ENCODE measurements at regions not wholly inside any gene's neighbourhood (a gene's known extent, or its start where the extent isn't known, plus 50 kb on each side); places are given as distances from the start of the nearest gene placed in this dataset.
A peak's percentile ranks its signal among the peaks of the same experiment; 100 is the strongest.

DNA sequence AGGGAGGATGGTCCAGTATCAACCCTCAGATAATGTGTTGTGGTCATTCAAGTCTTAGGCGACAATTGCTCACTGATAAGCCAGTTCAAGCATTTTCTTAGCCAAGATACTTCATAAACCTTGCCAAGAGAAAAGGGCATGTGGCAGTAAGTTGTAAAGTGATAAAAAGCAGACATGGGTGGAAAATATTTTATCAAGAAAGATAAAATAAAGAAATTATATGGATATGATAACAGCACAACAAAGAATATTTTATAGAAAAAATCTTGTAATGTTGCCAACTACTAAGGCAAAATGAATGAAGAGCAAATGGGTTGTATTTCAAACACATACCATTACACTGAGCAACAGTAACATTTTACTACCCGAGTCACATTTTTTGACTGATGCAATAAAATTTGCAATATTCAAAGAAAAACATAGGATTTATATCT, 217.4 kb upstream of the PITX2 start:
- no peak for TF ChIP-seq CTCF (IDR thresholded peaks at IDR 0.05; ENCODE audit: unreplicated experiment in 3 of 3)
- Mint-ChIP-seq H3K27me3 (ENCODE audit: low read depth) (no peaks in the 10 kb centered on the region), H3K27ac (peak overlapping the region in 1 of 3 experiments; percentile 26), H3K9me3 (no peaks in the 10 kb centered on the region), H3K36me3 (ENCODE audit: low read depth) (no peaks in the 10 kb centered on the region), H3K4me1 (peaks cover 10% of the 10 kb centered on the region), H3K4me3 (no peak overlapping the region)

DNA sequence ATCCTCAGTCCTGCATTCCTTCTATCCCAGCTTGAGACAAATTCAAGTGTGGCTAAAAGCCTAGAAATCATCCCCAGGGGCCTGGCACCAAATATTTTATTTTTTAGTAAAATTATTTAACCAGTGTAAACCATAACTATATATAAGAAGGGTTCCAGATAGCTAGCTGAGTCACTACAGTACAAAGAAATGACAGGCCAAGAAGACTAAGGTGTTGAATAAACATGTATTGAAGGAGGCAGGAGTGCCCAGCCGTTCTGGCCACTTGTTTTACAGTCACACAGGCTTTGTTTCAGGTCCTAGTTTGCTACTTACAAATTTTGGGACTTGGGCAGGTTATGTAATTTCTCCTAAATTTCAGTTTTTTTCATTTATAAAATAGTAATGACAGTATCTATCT, 225.9 kb upstream of the PITX2 start:
- no peak overlapping the region for H3K27ac Mint-ChIP-seq
- peaks cover 19% of the 10 kb centered on the region for H3K4me1 Mint-ChIP-seq
- peaks cover 4% of the 10 kb centered on the region for H3K27me3 Mint-ChIP-seq (ENCODE audit: low read depth)
- TF ChIP-seq CTCF (IDR thresholded peaks at IDR 0.05; ENCODE audit: unreplicated experiment in 3 of 3), result no peak
- H3K36me3 Mint-ChIP-seq (ENCODE audit: low read depth), result no peaks in the 10 kb centered on the region
- H3K9me3 Mint-ChIP-seq, result no peaks in the 10 kb centered on the region
- H3K4me3 Mint-ChIP-seq, result no peak overlapping the region

DNA sequence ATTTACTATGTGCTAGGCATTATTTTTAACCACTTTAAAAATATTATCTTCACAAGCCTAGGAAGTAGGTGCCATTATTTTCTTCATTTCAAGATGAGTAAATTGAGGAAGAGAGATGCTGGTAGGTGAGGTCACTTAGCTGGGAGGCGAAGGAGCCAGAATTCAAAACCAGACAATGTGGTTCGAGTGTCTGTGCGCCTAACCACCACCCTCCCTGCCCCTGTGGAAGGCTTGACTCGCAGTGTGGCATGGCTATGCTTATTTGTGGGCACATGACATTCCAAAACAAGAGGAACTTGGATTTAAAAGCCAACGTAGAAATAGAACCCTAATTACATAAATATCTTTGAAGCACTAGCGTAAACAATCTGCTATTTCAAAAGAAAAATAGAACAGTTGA, 226.6 kb upstream of the PITX2 start:
- no peaks in the 10 kb centered on the region for H3K36me3 Mint-ChIP-seq (ENCODE audit: low read depth)
- peaks cover 4% of the 10 kb centered on the region for H3K27me3 Mint-ChIP-seq (ENCODE audit: low read depth)
- no peaks in the 10 kb centered on the region for H3K9me3 Mint-ChIP-seq
- peaks cover 24% of the 10 kb centered on the region for H3K4me1 Mint-ChIP-seq
- TF ChIP-seq CTCF (IDR thresholded peaks at IDR 0.05; ENCODE audit: unreplicated experiment in 3 of 3), result no peak
- no peak overlapping the region for H3K4me3 Mint-ChIP-seq
- H3K27ac Mint-ChIP-seq, result no peak overlapping the region

- Mint-ChIP-seq H3K4me1 (peaks cover 29% of the 10 kb centered on the region), H3K9me3 (no peaks in the 10 kb centered on the region), H3K36me3 (ENCODE audit: low read depth) (no peaks in the 10 kb centered on the region), H3K27ac (peak overlapping the region; percentile 1 to 13 (median 7)), H3K27me3 (ENCODE audit: low read depth) (peaks cover 4% of the 10 kb centered on the region), H3K4me3 (peak overlapping the region in 2 of 3 experiments; percentile 17)
- no peak for TF ChIP-seq CTCF (IDR thresholded peaks at IDR 0.05; ENCODE audit: unreplicated experiment in 3 of 3)
These were observed 227.9 kb upstream of the PITX2 start for GRCh38 chr4:110850461-110851442.

- Mint-ChIP-seq H3K4me1 (peaks cover 29% of the 10 kb centered on the region), H3K9me3 (no peaks in the 10 kb centered on the region), H3K36me3 (ENCODE audit: low read depth) (no peaks in the 10 kb centered on the region), H3K4me3 (no peak overlapping the region), H3K27me3 (ENCODE audit: low read depth) (peaks cover 4% of the 10 kb centered on the region), H3K27ac (no peak overlapping the region)
- TF ChIP-seq CTCF (IDR thresholded peaks at IDR 0.05; ENCODE audit: unreplicated experiment in 3 of 3), result no peak
These were observed 229.1 kb upstream of the PITX2 start for GRCh38 chr4:110851989-110852388.
